Astrocyte (in vitro differentiated cells and primary cell): ENCODE measurements at regions not wholly inside any gene's neighbourhood (a gene's known extent, or its start where the extent isn't known, plus 50 kb on each side); places are given as distances from the start of the nearest gene placed in this dataset.

Experiments used
- DNase-seq: peaks from one replicate; pipeline ENCODE4 v3.0.0-alpha.2; 2010; ENCODE audit warnings: low read depth
- FAIRE-seq: peaks from 2 replicates; lab custom pipeline; 2011; peaks lifted over from hg19 to GRCh38; lab: Jason Lieb, UNC
- H2AFZ ChIP-seq: 2 replicates; pipeline ENCODE4 v1.6.0; 2012; ENCODE audit warnings: low read depth, low read length, inconsistent platforms
- H3K27ac ChIP-seq: 2 replicates; pipeline ENCODE4 v1.5.1; 2011; ENCODE audit warnings: low read depth, low read length, inconsistent platforms
- H3K27me3 ChIP-seq: 2 replicates; pipeline ENCODE4 v1.6.0; 2011; ENCODE audit warnings: low read length, inconsistent platforms; ENCODE audit not compliant: insufficient read depth
- H3K36me3 ChIP-seq: 2 replicates; pipeline ENCODE4 v1.5.1; 2011; ENCODE audit warnings: low read length, inconsistent platforms; ENCODE audit not compliant: insufficient read depth
- H3K4me1 ChIP-seq: 2 replicates; pipeline ENCODE4 v1.5.1; 2011; ENCODE audit warnings: low read length, inconsistent platforms; ENCODE audit not compliant: insufficient read depth
- H3K4me2 ChIP-seq: 2 replicates; pipeline ENCODE4 v1.6.0; 2012; ENCODE audit warnings: low read length, inconsistent platforms
- H3K4me3 ChIP-seq: 2 replicates; pipeline ENCODE4 v1.5.1; 2011; ENCODE audit warnings: low read depth, mild to moderate bottlenecking, low read length, inconsistent platforms; ENCODE audit not compliant: insufficient read depth
- H3K79me2 ChIP-seq: 2 replicates; pipeline ENCODE4 v1.6.0; 2012; ENCODE audit warnings: mild to moderate bottlenecking, low read length, inconsistent platforms; ENCODE audit not compliant: insufficient read depth
- H3K9ac ChIP-seq: 2 replicates; pipeline ENCODE4 v1.6.0; 2012; ENCODE audit warnings: mild to moderate bottlenecking, low read length, inconsistent platforms
- H3K9me3 ChIP-seq: 2 replicates; pipeline ENCODE4 v1.5.1; 2012; ENCODE audit warnings: low read depth, mild to moderate bottlenecking, low read length, inconsistent platforms; ENCODE audit not compliant: insufficient read depth
- H4K20me1 ChIP-seq: 2 replicates; pipeline ENCODE4 v1.6.0; 2012; ENCODE audit warnings: low read length, inconsistent platforms; ENCODE audit not compliant: insufficient read depth
- H3K27ac Mint-ChIP-seq: one replicate; pipeline ENCODE4 v1.8.0; 2021; ENCODE audit warnings: mild to moderate bottlenecking, mixed read lengths; ENCODE audit not compliant: unreplicated experiment
- H3K27me3 Mint-ChIP-seq: one replicate; pipeline ENCODE4 v1.8.0; 2021; ENCODE audit warnings: low read depth, mixed read lengths; ENCODE audit not compliant: unreplicated experiment
- H3K36me3 Mint-ChIP-seq: one replicate; pipeline ENCODE4 v1.8.0; 2021; ENCODE audit warnings: low read depth, mixed read lengths; ENCODE audit not compliant: unreplicated experiment
- H3K4me1 Mint-ChIP-seq: one replicate; pipeline ENCODE4 v1.8.0; 2021; ENCODE audit warnings: low read depth, mixed read lengths; ENCODE audit not compliant: unreplicated experiment
- H3K4me3 Mint-ChIP-seq: one replicate; pipeline ENCODE4 v1.8.0; 2021; ENCODE audit warnings: mild to moderate bottlenecking, moderate library complexity, mixed read lengths; ENCODE audit not compliant: unreplicated experiment
- H3K9me3 Mint-ChIP-seq: one replicate; pipeline ENCODE4 v1.8.0; 2021; ENCODE audit warnings: mild to moderate bottlenecking, mixed read lengths; ENCODE audit not compliant: unreplicated experiment
- CTCF ChIP-seq: IDR thresholded peaks from 2 replicates; pipeline ENCODE4 v1.5.1; 2011; ENCODE audit warnings: low read depth, mild to moderate bottlenecking, inconsistent platforms, low read length, moderate library complexity; ENCODE audit not compliant: insufficient read depth
- EZH2 ChIP-seq: IDR thresholded peaks from 2 replicates; pipeline ENCODE4 v1.6.1; 2012; ENCODE audit warnings: mild to moderate bottlenecking, low read length, inconsistent platforms; ENCODE audit not compliant: insufficient read depth

DNA sequence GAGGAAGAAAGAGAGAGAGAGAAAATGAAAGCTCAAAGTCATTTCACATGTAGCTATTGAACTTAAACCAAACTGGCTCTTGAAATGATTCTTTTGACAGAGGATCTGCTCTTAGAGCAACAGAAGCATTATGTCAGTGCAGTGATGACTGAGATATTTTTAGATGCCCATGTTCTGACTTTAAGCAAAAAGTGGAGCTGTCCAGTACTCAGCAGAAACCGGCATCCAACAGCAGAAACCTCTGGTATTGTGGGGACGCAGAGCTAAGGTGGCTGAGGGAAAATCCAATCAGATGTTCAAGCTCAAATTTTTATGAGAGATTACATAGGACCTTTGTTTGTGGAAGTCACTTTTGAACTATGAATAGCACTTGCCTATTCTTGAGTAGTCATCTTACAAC, 69.8 kb upstream of the ANKFN1 start:
- H3K36me3 Mint-ChIP-seq = no peaks in the 10 kb centered on the region
- FAIRE-seq = no peak
- H3K9me3 Mint-ChIP-seq = no peaks in the 10 kb centered on the region
- no peak overlapping the region for H3K4me3 Mint-ChIP-seq
- DNase-seq = no peak
- Histone ChIP-seq H4K20me1 (no peaks in the 10 kb centered on the region), H2AFZ (no peak overlapping the region), H3K27me3 (no peaks in the 10 kb centered on the region), H3K4me1 (no peaks in the 10 kb centered on the region), H3K9ac (no peak overlapping the region), H3K79me2 (no peaks in the 10 kb centered on the region), H3K36me3 (no peaks in the 10 kb centered on the region), H3K27ac (no peak overlapping the region), H3K9me3 (no peaks in the 10 kb centered on the region), H3K4me2 (no peak overlapping the region), H3K4me3 (no peak overlapping the region)
- no peak for TF ChIP-seq CTCF
- H3K4me1 Mint-ChIP-seq = no peaks in the 10 kb centered on the region
- no peak overlapping the region for H3K27ac Mint-ChIP-seq
- H3K27me3 Mint-ChIP-seq = no peaks in the 10 kb centered on the region

DNA sequence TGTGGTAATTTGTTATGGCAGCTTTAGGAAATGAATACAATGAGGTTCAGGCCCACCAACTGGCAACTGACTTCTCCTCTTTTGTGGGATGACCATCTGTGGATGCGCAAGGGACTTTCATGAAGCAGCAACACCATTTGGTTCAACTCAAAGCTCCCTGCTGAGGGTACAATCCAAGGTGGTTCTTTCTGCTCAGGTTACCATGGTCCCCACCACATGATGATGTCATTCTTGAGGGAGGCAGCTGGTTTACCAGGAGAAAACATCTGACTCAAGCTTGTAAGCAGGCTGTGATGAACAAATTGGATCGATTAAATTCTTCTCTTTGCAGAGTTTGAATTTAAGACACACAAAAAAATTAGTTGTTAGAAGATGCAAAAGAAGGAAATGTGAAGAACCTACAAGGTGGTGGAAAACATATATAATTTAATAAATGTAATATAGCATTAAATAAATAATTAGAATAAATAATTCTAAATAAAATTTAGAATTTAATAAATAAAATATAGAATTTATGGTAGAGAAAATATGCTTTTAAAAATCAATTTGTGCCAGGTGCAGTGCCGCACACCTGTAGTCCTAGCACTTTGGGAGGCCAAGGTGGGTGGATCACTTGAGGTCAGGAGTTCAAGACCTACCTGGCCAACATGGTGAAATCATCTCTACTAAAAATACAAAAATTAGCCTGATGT, 67.6 kb upstream of the ANKFN1 start:
- H3K27me3 ChIP-seq = no peaks in the 10 kb centered on the region
- no peak overlapping the region for H3K27ac Mint-ChIP-seq
- TF ChIP-seq EZH2 (no peak), CTCF (no peak)
- H3K4me3 ChIP-seq = no peak overlapping the region
- no peaks in the 10 kb centered on the region for H3K36me3 ChIP-seq
- FAIRE-seq (no peak), DNase-seq (no peak)
- no peak overlapping the region for H3K4me3 Mint-ChIP-seq
- no peaks in the 10 kb centered on the region for H4K20me1 ChIP-seq
- H3K36me3 Mint-ChIP-seq = no peaks in the 10 kb centered on the region
- H3K9ac ChIP-seq = no peak overlapping the region
- no peaks in the 10 kb centered on the region for H3K4me1 ChIP-seq
- no peak overlapping the region for H3K27ac ChIP-seq
- no peaks in the 10 kb centered on the region for H3K9me3 Mint-ChIP-seq
- H3K27me3 Mint-ChIP-seq = no peaks in the 10 kb centered on the region
- H3K9me3 ChIP-seq = no peaks in the 10 kb centered on the region
- no peaks in the 10 kb centered on the region for H3K4me1 Mint-ChIP-seq
- no peak overlapping the region for H3K4me2 ChIP-seq
- H3K79me2 ChIP-seq = no peaks in the 10 kb centered on the region
- H2AFZ ChIP-seq = no peak overlapping the region

DNA sequence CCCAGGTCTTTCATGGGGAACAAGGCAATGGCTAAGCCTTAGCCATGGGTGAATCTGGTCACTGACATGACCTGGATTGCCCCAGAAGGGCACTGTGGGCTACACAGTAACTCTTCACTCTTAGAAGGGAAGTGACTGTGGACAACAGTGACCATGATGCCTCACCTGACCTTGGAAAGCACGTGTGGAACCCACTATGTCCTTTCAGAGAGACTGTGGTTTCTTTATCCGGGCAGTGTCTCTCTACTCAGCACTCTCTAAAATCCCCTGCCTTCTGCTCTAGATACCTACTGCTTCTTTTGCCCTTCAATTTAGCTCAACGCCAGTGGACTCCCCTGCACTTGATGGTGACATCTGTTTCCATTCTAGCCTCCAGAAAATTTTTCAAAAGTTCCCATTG, 66.1 kb upstream of the ANKFN1 start:
- no peak for FAIRE-seq
- no peaks in the 10 kb centered on the region for H3K9me3 Mint-ChIP-seq

More for the DNA sequence above, 66.1 kb upstream of the ANKFN1 start:
- DNase-seq = no peak
- Mint-ChIP-seq H3K27me3 (no peaks in the 10 kb centered on the region), H3K36me3 (no peaks in the 10 kb centered on the region), H3K27ac (no peak overlapping the region), H3K4me1 (no peaks in the 10 kb centered on the region), H3K4me3 (no peak overlapping the region)
- Histone ChIP-seq H3K4me3 (no peak overlapping the region), H3K79me2 (no peaks in the 10 kb centered on the region), H3K36me3 (no peaks in the 10 kb centered on the region), H3K4me2 (no peak overlapping the region), H3K27ac (no peak overlapping the region), H3K9me3 (no peaks in the 10 kb centered on the region), H4K20me1 (no peaks in the 10 kb centered on the region), H3K9ac (no peak overlapping the region), H3K27me3 (no peaks in the 10 kb centered on the region), H2AFZ (no peak overlapping the region), H3K4me1 (no peaks in the 10 kb centered on the region)
- TF ChIP-seq EZH2 (no peak), CTCF (no peak)
